IPS DF 6.9 (cell line): ENCODE measurements at regions not wholly inside any gene's neighbourhood (a gene's known extent, or its start where the extent isn't known, plus 50 kb on each side); places are given as distances from the start of the nearest gene placed in this dataset.

ENCODE experiments used
- DNase-seq: peaks from one replicate; pipeline ENCODE4 v3.0.0-alpha.2; 2013; ENCODE audit warnings: low read depth, low spot score
- H3K27ac ChIP-seq: one replicate; pipeline ENCODE4 v1.5.1; 2013; ENCODE audit warnings: low read length, control low read depth
- H3K27me3 ChIP-seq: 2 replicates; pipeline ENCODE4 v1.6.1; 2013; ENCODE audit warnings: mild to moderate bottlenecking, low read length; ENCODE audit not compliant: control insufficient read depth, insufficient read depth
- H3K36me3 ChIP-seq: 2 replicates; pipeline ENCODE4 v1.6.1; 2013; ENCODE audit warnings: low read length; ENCODE audit not compliant: control insufficient read depth, insufficient read depth
- H3K4me1 ChIP-seq: 2 replicates; pipeline ENCODE4 v1.6.1; 2013; ENCODE audit warnings: low read length; ENCODE audit not compliant: control insufficient read depth, insufficient read depth
- H3K4me3 ChIP-seq: 2 replicates; pipeline ENCODE4 v1.5.1; 2013; ENCODE audit warnings: mild to moderate bottlenecking, low read length
- H3K9me3 ChIP-seq: 2 replicates; pipeline ENCODE4 v1.6.1; 2013; ENCODE audit warnings: low read length, inconsistent platforms; ENCODE audit not compliant: control insufficient read depth, insufficient read depth
- WGBS: extraction: QIAGEN DNeasy Blood & Tissue Kit; methylation state at CpG from one replicate; pipeline ENCODE4 v1.1.7; 2013; ENCODE audit warnings: mixed read lengths, missing lambda C conversion rate; ENCODE audit not compliant: insufficient read length, insufficient coverage; 5-methylcytosine and 5-hydroxymethylcytosine counted together

DNA sequence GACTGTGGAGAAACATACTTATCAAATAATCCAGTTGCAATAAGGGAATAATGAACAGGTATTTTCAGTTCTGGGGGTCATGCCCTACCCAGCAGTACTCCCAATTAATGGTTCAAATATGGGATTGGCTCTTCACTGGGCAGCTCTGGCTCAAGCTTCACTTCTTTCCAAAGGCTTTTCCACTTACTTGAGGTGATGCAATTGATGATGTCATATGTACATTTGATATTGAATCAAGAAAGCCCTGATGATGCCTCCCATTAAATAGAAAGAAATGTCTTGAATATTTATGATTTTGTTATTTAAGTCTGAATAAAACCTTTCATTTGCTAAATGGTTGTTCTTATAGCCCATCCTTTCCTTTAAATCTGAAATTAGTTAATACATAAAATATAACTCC is 789.9 kb downstream of the USP25 start:
- Histone ChIP-seq H3K9me3 (no peaks in the 10 kb centered on the region), H3K4me1 (no peaks in the 10 kb centered on the region), H3K27ac (no peak overlapping the region), H3K27me3 (no peaks in the 10 kb centered on the region), H3K4me3 (no peak overlapping the region), H3K36me3 (no peaks in the 10 kb centered on the region)
- no peak for DNase-seq

DNA sequence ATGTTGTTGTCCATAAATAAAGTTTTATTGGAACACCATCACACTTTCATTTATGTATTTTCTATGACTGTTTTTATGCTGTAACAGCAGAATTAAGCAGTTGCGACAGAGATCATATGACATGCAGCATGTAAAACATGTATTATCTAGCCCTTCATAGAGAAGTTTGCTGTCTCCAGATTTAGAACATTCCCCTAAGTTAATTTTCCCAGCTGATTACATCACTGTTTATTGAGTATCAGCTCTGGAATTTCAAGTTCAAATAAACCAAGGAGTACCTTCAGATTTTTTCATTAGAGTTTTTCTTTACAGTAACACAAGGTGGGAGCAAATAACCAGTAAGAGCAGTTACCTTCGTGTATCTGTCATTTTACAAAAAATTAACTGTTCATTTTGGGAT is 792.8 kb downstream of the USP25 start:
- Histone ChIP-seq H3K27me3 (no peaks in the 10 kb centered on the region), H3K4me3 (no peak overlapping the region), H3K4me1 (no peaks in the 10 kb centered on the region), H3K27ac (no peak overlapping the region), H3K36me3 (no peaks in the 10 kb centered on the region), H3K9me3 (no peaks in the 10 kb centered on the region)
- WGBS = no CpG with 5 or more reads among the region's 2 CpGs
- DNase-seq = no peak

DNA sequence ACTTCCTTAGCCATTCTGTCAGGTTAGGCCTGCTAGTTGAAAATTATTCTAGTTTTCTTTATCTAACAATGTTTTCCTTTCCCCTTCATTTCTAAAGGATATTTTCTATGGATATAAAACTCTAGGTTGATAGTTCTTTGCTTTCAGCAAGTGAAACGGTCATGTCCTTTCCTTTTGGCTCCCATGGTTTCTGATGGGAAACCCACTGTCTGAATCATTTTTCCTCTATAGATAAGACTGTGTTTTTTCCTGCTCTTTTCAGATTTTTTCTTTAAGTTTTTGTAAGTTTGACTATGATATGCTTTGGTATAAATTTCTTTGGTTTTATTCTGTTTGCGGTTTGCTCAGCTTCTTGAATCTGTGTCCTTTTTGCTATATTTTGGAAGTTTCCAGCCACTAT is 800.9 kb downstream of the USP25 start:
- no peak for DNase-seq
- H3K4me3 ChIP-seq = no peak overlapping the region
- WGBS = no CpG with 5 or more reads among the region's 2 CpGs

DNA sequence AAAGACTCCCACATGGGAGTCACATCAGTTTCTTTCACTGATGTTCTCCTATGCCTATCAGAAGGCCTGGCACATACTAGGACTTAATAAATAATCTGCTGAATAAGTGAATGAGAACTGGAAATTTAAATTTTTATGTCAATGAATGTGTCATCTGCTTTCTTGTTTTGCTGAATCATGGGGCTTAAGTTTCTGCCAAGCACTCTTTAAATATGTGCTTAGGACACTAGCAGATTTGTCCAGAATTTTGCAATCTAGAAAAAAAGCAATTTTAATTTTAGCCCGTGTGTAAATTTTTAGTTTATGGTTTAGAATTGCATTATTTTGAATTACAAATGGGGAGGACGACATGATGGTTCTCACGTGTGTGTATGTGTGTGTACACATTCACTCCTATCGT is 803.1 kb downstream of the USP25 start:
- Histone ChIP-seq H3K27me3 (no peaks in the 10 kb centered on the region), H3K4me3 (no peak overlapping the region), H3K4me1 (no peaks in the 10 kb centered on the region), H3K27ac (no peak overlapping the region), H3K36me3 (no peaks in the 10 kb centered on the region), H3K9me3 (no peaks in the 10 kb centered on the region)
- DNase-seq = no peak
- WGBS = 100% methylated on average over 2 of the region's 4 CpGs

More for the DNA sequence above, 800.9 kb downstream of the USP25 start:
- H3K27ac ChIP-seq = no peak overlapping the region
- H3K9me3 ChIP-seq = no peaks in the 10 kb centered on the region
- no peaks in the 10 kb centered on the region for H3K36me3 ChIP-seq
- no peaks in the 10 kb centered on the region for H3K4me1 ChIP-seq
- H3K27me3 ChIP-seq = no peaks in the 10 kb centered on the region

DNA sequence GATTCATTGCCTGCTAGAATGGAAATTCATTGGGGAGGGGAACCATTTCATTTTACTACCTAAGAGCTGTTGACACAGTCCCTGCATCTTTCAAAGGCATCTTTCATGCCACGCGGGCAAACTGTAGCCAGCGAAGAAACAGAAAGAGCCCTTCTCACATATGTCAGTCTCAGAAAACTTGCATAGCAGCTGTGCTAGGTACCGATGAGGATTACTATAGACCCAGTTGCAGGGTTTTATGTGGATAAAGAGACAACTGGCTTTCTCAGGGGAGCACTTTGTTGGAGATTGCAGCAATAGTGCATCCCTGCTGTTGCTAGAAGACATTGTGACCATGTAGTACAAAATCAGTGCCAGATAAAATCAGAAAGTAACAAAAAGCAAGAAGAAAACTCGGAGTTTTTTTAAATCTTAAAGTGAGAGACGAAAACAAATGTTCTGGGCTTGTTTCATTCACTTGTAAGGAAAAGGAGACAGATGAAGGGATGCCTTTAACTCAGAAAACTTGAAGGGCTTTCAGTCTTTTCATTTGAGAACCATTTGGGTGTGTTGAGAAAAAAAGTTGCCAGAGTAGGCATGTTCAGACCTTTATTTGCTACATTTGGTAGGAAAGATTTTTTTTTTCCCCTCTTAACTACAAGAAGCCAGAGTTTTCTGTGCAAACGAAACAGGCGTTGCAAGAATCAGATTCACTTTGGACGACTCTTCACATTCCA is 804.1 kb downstream of the USP25 start:
- no peaks in the 10 kb centered on the region for H3K9me3 ChIP-seq
- DNase-seq = no peak
- H3K36me3 ChIP-seq = no peaks in the 10 kb centered on the region
- no peak overlapping the region for H3K4me3 ChIP-seq
- no peaks in the 10 kb centered on the region for H3K4me1 ChIP-seq
- no CpG with 5 or more reads among the region's 9 CpGs for WGBS
- no peaks in the 10 kb centered on the region for H3K27me3 ChIP-seq
- no peak overlapping the region for H3K27ac ChIP-seq

DNA sequence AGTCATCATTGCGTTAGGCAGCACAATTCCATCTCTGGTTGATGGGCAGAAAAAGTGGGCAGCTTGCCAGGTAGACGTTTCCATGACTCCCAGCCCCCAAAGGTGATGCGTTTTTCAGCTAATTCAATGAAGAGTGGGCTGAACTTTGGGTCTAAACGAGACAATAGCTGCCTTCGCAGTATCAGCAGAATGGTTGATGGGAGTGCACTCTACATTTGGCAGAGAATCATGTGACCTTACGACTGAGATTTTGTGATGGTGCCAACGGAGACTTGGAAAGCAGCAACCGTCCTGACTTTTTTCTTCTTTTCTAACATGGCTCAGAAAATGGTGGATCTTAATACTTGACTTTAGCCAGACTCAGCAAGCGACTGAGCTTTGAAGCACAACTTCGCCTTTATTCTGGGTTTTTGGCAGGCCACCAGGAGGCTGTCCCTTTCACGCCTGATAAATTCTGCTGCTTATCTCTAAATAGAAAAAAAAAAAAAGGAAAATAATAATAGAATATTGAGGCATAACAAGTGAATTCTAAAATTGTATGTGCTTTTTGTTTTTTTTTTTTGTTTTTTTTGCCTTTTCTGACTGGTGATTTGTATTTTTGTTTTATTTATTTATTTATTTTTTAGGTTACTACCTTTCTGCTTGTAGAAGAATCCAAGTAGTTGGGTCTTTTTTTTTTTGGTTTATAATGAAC is 804.8 kb downstream of the USP25 start:
- Histone ChIP-seq H3K4me3 (no peak overlapping the region), H3K9me3 (no peaks in the 10 kb centered on the region), H3K36me3 (no peaks in the 10 kb centered on the region), H3K27ac (no peak overlapping the region), H3K4me1 (no peaks in the 10 kb centered on the region), H3K27me3 (no peaks in the 10 kb centered on the region)
- no CpG with 5 or more reads among the region's 11 CpGs for WGBS
- DNase-seq = no peak

DNA sequence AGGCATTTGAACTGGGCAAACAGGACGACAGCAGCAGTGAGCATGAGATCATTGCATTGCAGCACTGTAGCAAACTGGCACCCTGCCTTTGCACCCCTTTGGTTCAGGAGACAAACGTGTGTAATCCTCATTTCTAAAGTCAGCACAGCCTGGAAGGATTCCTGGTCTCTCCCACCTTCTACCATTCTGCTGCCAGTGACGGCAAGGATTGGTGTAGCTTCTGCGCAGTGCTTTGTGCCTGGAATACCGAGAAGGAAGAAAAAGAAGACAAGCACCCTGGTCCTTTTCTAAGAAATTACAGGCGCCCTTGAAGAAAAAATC is 805.3 kb downstream of the USP25 start:
- no peaks in the 10 kb centered on the region for H3K9me3 ChIP-seq
- no peak for DNase-seq
- no peak overlapping the region for H3K4me3 ChIP-seq
- WGBS = no CpG with 5 or more reads among the region's 6 CpGs
- H3K27me3 ChIP-seq = no peaks in the 10 kb centered on the region
- H3K36me3 ChIP-seq = no peaks in the 10 kb centered on the region
- H3K27ac ChIP-seq = no peak overlapping the region
- H3K4me1 ChIP-seq = no peaks in the 10 kb centered on the region

DNA sequence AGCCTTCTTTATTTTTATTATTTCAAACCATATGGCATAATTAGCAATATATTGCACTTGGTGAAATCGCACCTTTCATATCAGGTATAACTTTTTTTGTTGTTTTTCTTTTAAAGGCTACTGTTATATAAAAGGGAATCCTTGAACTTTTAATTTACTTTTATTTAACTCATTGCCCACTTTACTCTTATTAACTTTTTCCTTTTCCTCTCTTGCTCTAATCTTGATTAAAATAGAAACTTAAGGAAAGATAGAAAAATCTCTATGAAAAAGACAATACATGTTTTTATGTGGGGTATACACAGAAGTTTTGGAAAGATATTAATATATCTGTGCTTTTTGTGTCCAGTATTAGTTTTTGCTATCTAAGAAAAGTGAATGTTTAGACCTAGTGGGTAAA is 805.8 kb downstream of the USP25 start:
- no peak for DNase-seq
- H3K36me3 ChIP-seq = no peaks in the 10 kb centered on the region
- no peaks in the 10 kb centered on the region for H3K27me3 ChIP-seq
- H3K27ac ChIP-seq = no peak overlapping the region
- H3K4me1 ChIP-seq = no peaks in the 10 kb centered on the region
- WGBS = no CpG with 5 or more reads among the region's 1 CpG
- H3K4me3 ChIP-seq = no peak overlapping the region
- H3K9me3 ChIP-seq = no peaks in the 10 kb centered on the region

DNA sequence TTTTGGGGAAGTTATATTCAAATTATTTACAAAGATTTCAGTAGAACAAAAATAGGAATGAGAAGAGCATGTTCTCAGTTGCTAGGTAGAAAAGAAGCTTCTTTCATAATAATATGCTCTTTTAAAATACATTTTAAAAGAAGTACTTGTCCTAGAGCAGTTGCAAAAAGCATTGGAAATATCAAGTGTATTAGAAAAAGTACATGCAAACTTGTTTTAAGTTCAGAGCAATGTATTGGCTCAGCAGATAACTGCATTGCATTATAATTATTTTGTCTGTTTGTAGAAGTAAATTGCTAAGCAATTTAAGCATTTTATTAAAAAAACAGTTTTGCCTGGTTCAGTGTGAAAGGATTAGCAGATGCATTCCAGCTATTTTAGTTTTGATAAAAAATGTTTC is 806.4 kb downstream of the USP25 start:
- Histone ChIP-seq H3K9me3 (no peaks in the 10 kb centered on the region), H3K36me3 (no peaks in the 10 kb centered on the region), H3K27ac (no peak overlapping the region), H3K27me3 (no peaks in the 10 kb centered on the region), H3K4me1 (no peaks in the 10 kb centered on the region), H3K4me3 (no peak overlapping the region)
- no peak for DNase-seq

DNA sequence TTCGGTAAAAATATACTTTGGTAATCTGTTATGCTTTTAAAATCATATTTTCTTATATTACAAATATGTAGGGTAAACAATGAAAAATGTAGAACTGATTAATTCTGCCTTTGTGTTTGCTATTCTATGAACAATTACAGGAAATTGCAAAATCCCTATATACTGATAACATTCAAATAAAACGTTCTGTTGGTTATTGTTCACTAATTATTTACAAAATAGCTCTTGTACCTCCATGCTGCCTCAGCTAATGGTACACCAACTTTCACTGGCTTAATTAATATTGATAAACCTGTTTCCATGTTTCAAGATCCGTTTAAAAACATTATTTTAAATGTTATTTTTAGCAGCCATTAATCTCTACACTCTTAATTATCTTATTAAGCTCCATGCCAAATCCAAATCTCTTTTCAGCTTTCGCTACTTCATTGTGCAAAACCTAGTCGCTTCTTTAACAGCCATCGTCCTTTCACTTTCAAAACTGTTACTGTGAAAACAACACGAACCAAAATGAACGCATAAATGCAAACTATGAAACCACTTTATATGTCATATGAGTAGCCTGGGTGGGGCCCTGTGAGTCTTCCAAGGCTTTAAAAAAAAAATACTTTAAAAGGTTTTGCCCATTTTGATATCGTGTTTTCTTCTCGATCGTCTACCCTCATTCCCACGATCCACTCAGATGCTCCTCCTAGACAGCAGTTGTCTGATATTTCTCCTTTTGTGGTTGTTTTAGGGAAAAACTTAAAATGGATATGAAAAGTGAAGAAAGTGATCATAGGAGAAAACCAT is 807.1 kb downstream of the USP25 start:
- Histone ChIP-seq H3K4me3 (no peak overlapping the region), H3K9me3 (no peaks in the 10 kb centered on the region), H3K27ac (no peak overlapping the region), H3K27me3 (no peaks in the 10 kb centered on the region), H3K36me3 (no peaks in the 10 kb centered on the region), H3K4me1 (no peaks in the 10 kb centered on the region)
- no peak for DNase-seq
- 100% methylated on average over 1 of the region's 12 CpGs for WGBS
